ENCODE measurements at regions not wholly inside any gene's neighbourhood (a gene's known extent, or its start where the extent isn't known, plus 50 kb on each side); places are given as distances from the start of the nearest gene placed in this dataset.
"Not testable (repeated sequence)": the region's sequence is repeated elsewhere in the genome, so short reads cannot be mapped to it uniquely, and the experiment has no call there.

- no peak for ATAC-seq (ENCODE audit: insufficient read depth, low FRiP score)
- H3K9ac ChIP-seq (ENCODE audit: insufficient read depth in 1 of 2, low read length in 2 of 2) = no peak overlapping the region
- 56 to 65% methylated on average over 2 of the region's 2 CpGs for WGBS, 2 donors
- H3K9me3 ChIP-seq (ENCODE audit: control insufficient read depth in 4 of 4, insufficient read depth in 3 of 4, low read length in 3 of 4) = peaks cover 0 to 4% (median under 1%) of the 10 kb centered on the region in 4 donors
- H3K4me1 ChIP-seq (ENCODE audit: control insufficient read depth in 5 of 5, insufficient read depth in 5 of 5, low read length in 5 of 5) = no peaks in the 10 kb centered on the region
- no peak overlapping the region for H3K4me3 ChIP-seq
- no peak overlapping the region for H3K27ac ChIP-seq (ENCODE audit: low read depth in 1 of 2, low read length in 1 of 2)
- H3K27me3 ChIP-seq (ENCODE audit: control insufficient read depth in 3 of 3, insufficient read depth in 3 of 3, low read length in 2 of 3) = no peaks in the 10 kb centered on the region
- no peak for DNase-seq
- TF ChIP-seq CTCF (IDR thresholded peaks at IDR 0.05; ENCODE audit: control extremely low read depth, extremely low read depth) = no peak
- no peaks in the 10 kb centered on the region for H3K36me3 ChIP-seq (ENCODE audit: control insufficient read depth in 4 of 4, insufficient read depth in 4 of 4, low read length in 4 of 4)
Observed at GRCh38 chr9:24059651-24060050, 233.6 kb upstream of the ELAVL2 start.

DNA sequence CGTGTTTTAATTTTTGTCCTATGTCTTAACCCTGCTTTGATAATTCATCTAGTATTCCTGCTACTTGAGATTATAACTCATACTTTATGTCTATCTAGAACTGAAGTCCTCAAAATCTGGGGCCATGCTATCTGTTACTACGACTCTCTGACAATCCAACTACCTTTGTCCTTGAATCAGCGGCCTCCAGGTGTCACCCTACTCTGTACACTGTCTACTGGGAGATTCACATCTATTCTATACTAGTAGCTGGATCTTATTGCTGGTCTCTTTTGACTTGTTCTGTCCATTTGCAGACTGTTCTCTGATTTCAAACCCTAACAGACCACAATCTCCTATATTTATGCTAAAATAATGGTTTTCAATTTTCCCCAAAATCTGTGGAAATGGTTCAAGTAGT lies 225.5 kb upstream of the ELAVL2 start:
- no peaks in the 10 kb centered on the region for H3K4me1 ChIP-seq (ENCODE audit: control insufficient read depth in 5 of 5, insufficient read depth in 5 of 5, low read length in 5 of 5)
- H3K4me3 ChIP-seq = no peak overlapping the region
- ATAC-seq (ENCODE audit: insufficient read depth, low FRiP score) (no peak), DNase-seq (no peak)
- no peaks in the 10 kb centered on the region for H3K9me3 ChIP-seq (ENCODE audit: control insufficient read depth in 4 of 4, insufficient read depth in 3 of 4, low read length in 3 of 4)
- H3K27me3 ChIP-seq (ENCODE audit: control insufficient read depth in 3 of 3, insufficient read depth in 3 of 3, low read length in 2 of 3) = no peaks in the 10 kb centered on the region
- no peak overlapping the region for H3K9ac ChIP-seq (ENCODE audit: insufficient read depth in 1 of 2, low read length in 2 of 2)
- no peak for TF ChIP-seq CTCF (IDR thresholded peaks at IDR 0.05; ENCODE audit: control extremely low read depth, extremely low read depth)
- WGBS, 2 donors = 78 to 90% methylated on average over 3 of the region's 3 CpGs
- no peaks in the 10 kb centered on the region for H3K36me3 ChIP-seq (ENCODE audit: control insufficient read depth in 4 of 4, insufficient read depth in 4 of 4, low read length in 4 of 4)
- H3K27ac ChIP-seq (ENCODE audit: low read depth in 1 of 2, low read length in 1 of 2) = no peak overlapping the region

GRCh38 chr9:24050239-24050638 lies 224.2 kb upstream of the ELAVL2 start:
- not testable (repeated sequence) for H3K36me3 ChIP-seq (ENCODE audit: control insufficient read depth in 4 of 4, insufficient read depth in 4 of 4, low read length in 4 of 4); H3K9me3 ChIP-seq (ENCODE audit: control insufficient read depth in 4 of 4, insufficient read depth in 3 of 4, low read length in 3 of 4); H3K27me3 ChIP-seq (ENCODE audit: control insufficient read depth in 3 of 3, insufficient read depth in 3 of 3, low read length in 2 of 3); DNase-seq; H3K9ac ChIP-seq (ENCODE audit: insufficient read depth in 1 of 2, low read length in 2 of 2); H3K4me1 ChIP-seq (ENCODE audit: control insufficient read depth in 5 of 5, insufficient read depth in 5 of 5, low read length in 5 of 5); H3K4me3 ChIP-seq; ATAC-seq (ENCODE audit: insufficient read depth, low FRiP score); H3K27ac ChIP-seq (ENCODE audit: low read depth in 1 of 2, low read length in 1 of 2)
- 71 to 77% methylated on average over 3 of the region's 3 CpGs for WGBS, 2 donors

DNA sequence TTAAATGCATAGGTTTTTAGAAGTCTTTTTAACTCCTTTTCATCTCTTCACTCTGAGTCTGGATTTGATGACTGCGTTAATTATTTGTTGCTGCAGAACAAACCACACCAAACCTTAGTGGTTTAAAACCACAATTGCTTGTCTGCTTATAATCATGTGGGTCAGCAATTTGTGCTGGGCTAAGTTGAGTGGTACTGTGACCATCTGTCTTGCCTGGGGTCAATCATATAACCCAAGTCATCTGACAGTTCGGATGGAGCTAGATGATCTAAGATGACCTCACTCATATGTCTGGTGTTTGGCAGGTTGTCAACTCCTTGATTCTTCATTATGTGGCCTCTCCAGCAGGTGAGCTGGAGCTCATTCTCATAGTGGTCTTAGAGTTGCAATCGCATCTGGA lies 219.1 kb upstream of the ELAVL2 start:
- Histone ChIP-seq H3K9ac (ENCODE audit: insufficient read depth in 1 of 2, low read length in 2 of 2) (no peak overlapping the region), H3K9me3 (ENCODE audit: control insufficient read depth in 4 of 4, insufficient read depth in 3 of 4, low read length in 3 of 4) (peaks cover 0 to 4% (median 0%) of the 10 kb centered on the region in 4 donors), H3K27ac (ENCODE audit: low read depth in 1 of 2, low read length in 1 of 2) (no peak overlapping the region), H3K36me3 (ENCODE audit: control insufficient read depth in 4 of 4, insufficient read depth in 4 of 4, low read length in 4 of 4) (no peaks in the 10 kb centered on the region), H3K4me3 (no peak overlapping the region), H3K4me1 (ENCODE audit: control insufficient read depth in 5 of 5, insufficient read depth in 5 of 5, low read length in 5 of 5) (no peaks in the 10 kb centered on the region), H3K27me3 (ENCODE audit: control insufficient read depth in 3 of 3, insufficient read depth in 3 of 3, low read length in 2 of 3) (no peaks in the 10 kb centered on the region)
- ATAC-seq (ENCODE audit: insufficient read depth, low FRiP score) (no peak), DNase-seq (no peak)
- TF ChIP-seq CTCF (IDR thresholded peaks at IDR 0.05; ENCODE audit: control extremely low read depth, extremely low read depth) = no peak
- WGBS, 2 donors = 84 to 87% methylated on average over 3 of the region's 3 CpGs

Data from lung (tissue), 11 donors.